GM18520 (cell line): ENCODE measurements at regions not wholly inside any gene's neighbourhood (a gene's known extent, or its start where the extent isn't known, plus 50 kb on each side); places are given as distances from the start of the nearest gene placed in this dataset.

Experiments
- ATAC-seq: cut with Tn5 transposase; IDR thresholded peaks from one replicate; pipeline ENCODE4 v1.9.1; 2021; ENCODE audit not compliant: unreplicated experiment

GRCh38 chr1:90561103-90561783, 155.9 kb downstream of the BARHL2 start:
- ATAC-seq = no peak

GRCh38 chr1:90558754-90559378, 158.2 kb downstream of the BARHL2 start:
- no peak for ATAC-seq

GRCh38 chr1:90558126-90558525, 159.0 kb downstream of the BARHL2 start:
- ATAC-seq = no peak

- no peak for ATAC-seq
Observed at GRCh38 chr1:90557706-90558105, 159.4 kb downstream of the BARHL2 start.

- no peak for ATAC-seq
Observed at GRCh38 chr1:90550626-90551406, 166.3 kb downstream of the BARHL2 start.

GRCh38 chr1:90544356-90544755, 172.7 kb downstream of the BARHL2 start:
- ATAC-seq = no peak

- ATAC-seq = no peak
Observed at GRCh38 chr1:90537606-90538362, 179.3 kb downstream of the BARHL2 start.

GRCh38 chr1:90534663-90535295, 182.3 kb downstream of the BARHL2 start:
- no peak for ATAC-seq

GRCh38 chr1:90534116-90534515, 183.0 kb downstream of the BARHL2 start:
- no peak for ATAC-seq

- ATAC-seq = no peak
Observed at GRCh38 chr1:90526954-90527353, 190.1 kb downstream of the BARHL2 start.

GRCh38 chr1:90522432-90522831, 194.7 kb downstream of the BARHL2 start:
- ATAC-seq = no peak

GRCh38 chr1:90513956-90514355, 203.1 kb downstream of the BARHL2 start:
- no peak for ATAC-seq

GRCh38 chr1:90512441-90512840, 204.7 kb downstream of the BARHL2 start:
- ATAC-seq = no peak

- ATAC-seq = no peak
Observed at GRCh38 chr1:90510143-90510542, 207.0 kb downstream of the BARHL2 start.

GRCh38 chr1:90509225-90510048, 207.7 kb downstream of the BARHL2 start:
- no peak for ATAC-seq

- ATAC-seq = no peak
Observed at GRCh38 chr1:90508376-90509167, 208.5 kb downstream of the BARHL2 start.

- ATAC-seq = no peak
Observed at GRCh38 chr1:90507173-90507572, 209.9 kb downstream of the BARHL2 start.

- no peak for ATAC-seq
Observed at GRCh38 chr1:90505806-90506205, 211.3 kb downstream of the BARHL2 start.

- ATAC-seq = no peak
Observed at GRCh38 chr1:90504509-90504908, 212.6 kb downstream of the BARHL2 start.
